H1 (cell line): ENCODE measurements at regions not wholly inside any gene's neighbourhood (a gene's known extent, or its start where the extent isn't known, plus 50 kb on each side); places are given as distances from the start of the nearest gene placed in this dataset.

Source experiments
- ASH2L ChIP-seq: fragments of 200-600, 300-600 bp; sonication (generic); IDR thresholded peaks from one replicate; pipeline ENCODE4 v1.7.1; 2017; ENCODE audit warnings: low read length
- BACH1 ChIP-seq: IDR thresholded peaks from 2 replicates; pipeline ENCODE4 v1.6.1; 2012; ENCODE audit warnings: low read length, improper control_type of control experiment
- BRCA1 ChIP-seq: IDR thresholded peaks from 2 replicates; pipeline ENCODE4 v1.6.1; 2012; ENCODE audit warnings: low read depth, low read length, improper control_type of control experiment
- CHD7 ChIP-seq: fragments of 300-600 bp; sonication (generic); IDR thresholded peaks from 2 replicates; pipeline ENCODE4 v1.7.1; 2012; ENCODE audit warnings: low read length, moderate library complexity, mild to moderate bottlenecking, inconsistent platforms; ENCODE audit not compliant: insufficient replicate concordance
- EP300 ChIP-seq, 2 experiments: IDR thresholded peaks; 1 replicate in 1 of 2; 2 replicates in 1 of 2; pipeline ENCODE4 v1.6.1; 2011 to 2012; ENCODE audit warnings: low read depth in 2 of 2, low read length in 2 of 2, mild to moderate bottlenecking in 2 of 2, borderline replicate concordance in 1 of 2, inconsistent platforms in 1 of 2, moderate library complexity in 1 of 2
- GTF2F1 ChIP-seq: IDR thresholded peaks from 2 replicates; pipeline ENCODE4 v1.6.1; 2012; ENCODE audit warnings: low read depth, low read length, improper control_type of control experiment, borderline replicate concordance
- KDM4A ChIP-seq: IDR thresholded peaks from one replicate; pipeline ENCODE4 v1.7.1; 2012; ENCODE audit warnings: low read depth, mild to moderate bottlenecking, moderate library complexity, low read length, inconsistent platforms; ENCODE audit not compliant: severe bottlenecking
- MAFK ChIP-seq: IDR thresholded peaks from 2 replicates; pipeline ENCODE4 v1.6.1; 2012; ENCODE audit warnings: low read depth, mild to moderate bottlenecking, improper control_type of control experiment, low read length
- POLR2AphosphoS5 ChIP-seq: IDR thresholded peaks from 2 replicates; pipeline ENCODE4 v1.6.1; 2011; ENCODE audit warnings: low read depth, low read length
- SAP30 ChIP-seq: fragments of 300-600 bp; sonication (generic); IDR thresholded peaks from 2 replicates; pipeline ENCODE4 v1.7.1; 2012; ENCODE audit warnings: low read length, moderate library complexity, mild to moderate bottlenecking, inconsistent platforms; ENCODE audit not compliant: insufficient read depth, insufficient replicate concordance
- SP1 ChIP-seq: IDR thresholded peaks from 2 replicates; pipeline ENCODE4 v1.6.1; 2011; ENCODE audit warnings: low read depth, low read length
- SP2 ChIP-seq: IDR thresholded peaks from 2 replicates; pipeline ENCODE4 v1.6.1; 2012; ENCODE audit warnings: mild to moderate bottlenecking, low read length, inconsistent platforms
- SRF ChIP-seq: IDR thresholded peaks from 2 replicates; pipeline ENCODE4 v1.6.1; 2011; ENCODE audit warnings: mild to moderate bottlenecking, low read depth, low read length, moderate library complexity

GRCh38 chr2:52886556-52886955 is 881.0 kb upstream of the CHAC2 start (continued):
- no peak for TF ChIP-seq CHD7
- TF ChIP-seq SP2 = no peak
- TF ChIP-seq SRF = no peak
- no peak for TF ChIP-seq EP300 (IDR thresholded peaks at IDR 0.05; ENCODE audit: borderline replicate concordance in 1 of 2, low read depth in 2 of 2, low read length in 2 of 2)
- TF ChIP-seq MAFK = no peak
- TF ChIP-seq SP1 = no peak
- TF ChIP-seq POLR2AphosphoS5 = no peak
- no peak for TF ChIP-seq BACH1
- TF ChIP-seq SAP30 = no peak
- TF ChIP-seq KDM4A = no peak
- no peak for TF ChIP-seq GTF2F1
- no peak for TF ChIP-seq BRCA1
- TF ChIP-seq ASH2L = no peak
